Stimulated activated memory B cell treated with anti-CD40 and anti-IgM and Interleukin-4, amounts not matched to agents 10 μg/mL and 1 μg/mL and 100 μg/mL, for 72 hours (primary cell): ENCODE measurements at regions not wholly inside any gene's neighbourhood (a gene's known extent, or its start where the extent isn't known, plus 50 kb on each side); places are given as distances from the start of the nearest gene placed in this dataset.
"Not testable (repeated sequence)": the region's sequence is repeated elsewhere in the genome, so short reads cannot be mapped to it uniquely, and the experiment has no call there.

Experiments used
- ATAC-seq: fragments of 150-1000 bp; cut with Tn5 transposase; 2 replicates; pipeline ENCODE4 v1.10.0; 2021
- H3K27ac Mint-ChIP-seq: one replicate; pipeline ENCODE4 v1.8.0; 2022; ENCODE audit warnings: mild to moderate bottlenecking, mixed read lengths
- H3K27me3 Mint-ChIP-seq: one replicate; pipeline ENCODE4 v1.8.0; 2022; ENCODE audit warnings: mixed read lengths
- H3K36me3 Mint-ChIP-seq: one replicate; pipeline ENCODE4 v1.8.0; 2022; ENCODE audit warnings: mixed read lengths
- H3K4me1 Mint-ChIP-seq: one replicate; pipeline ENCODE4 v1.8.0; 2022; ENCODE audit warnings: mixed read lengths
- H3K4me3 Mint-ChIP-seq: one replicate; pipeline ENCODE4 v1.8.0; 2022; ENCODE audit warnings: mild to moderate bottlenecking, moderate library complexity, mixed read lengths
- H3K9me3 Mint-ChIP-seq: one replicate; pipeline ENCODE4 v1.8.0; 2022; ENCODE audit warnings: mixed read lengths

GRCh38 chr14:88962356-88962755 is 137.9 kb downstream of the TTC8 start:
- H3K9me3 Mint-ChIP-seq = no peaks in the 10 kb centered on the region
- H3K4me3 Mint-ChIP-seq = no peak overlapping the region
- no peaks in the 10 kb centered on the region for H3K4me1 Mint-ChIP-seq
- no peak overlapping the region for H3K27ac Mint-ChIP-seq
- H3K27me3 Mint-ChIP-seq = peaks cover 10% of the 10 kb centered on the region
- no peak for ATAC-seq
- no peaks in the 10 kb centered on the region for H3K36me3 Mint-ChIP-seq

- Mint-ChIP-seq H3K4me1 (no peaks in the 10 kb centered on the region), H3K36me3 (no peaks in the 10 kb centered on the region), H3K27ac (no peak overlapping the region), H3K9me3 (no peaks in the 10 kb centered on the region), H3K4me3 (no peak overlapping the region), H3K27me3 (peaks cover 22% of the 10 kb centered on the region)
- ATAC-seq = no peak
These were observed 142.8 kb downstream of the TTC8 start for GRCh38 chr14:88967299-88967698.

GRCh38 chr14:88975043-88975830 is 150.8 kb downstream of the TTC8 start:
- no peaks in the 10 kb centered on the region for H3K4me1 Mint-ChIP-seq
- H3K27ac Mint-ChIP-seq = no peak overlapping the region
- no peak overlapping the region for H3K4me3 Mint-ChIP-seq
- H3K36me3 Mint-ChIP-seq = peaks cover 4% of the 10 kb centered on the region
- ATAC-seq = no peak
- peaks cover 37% of the 10 kb centered on the region for H3K27me3 Mint-ChIP-seq
- H3K9me3 Mint-ChIP-seq = peaks cover 6% of the 10 kb centered on the region

GRCh38 chr14:88975926-88976325 is 151.5 kb downstream of the TTC8 start:
- H3K4me1 Mint-ChIP-seq = no peaks in the 10 kb centered on the region
- peaks cover 30% of the 10 kb centered on the region for H3K27me3 Mint-ChIP-seq
- no peak overlapping the region for H3K27ac Mint-ChIP-seq

GRCh38 chr14:88980907-88981306 is 156.5 kb downstream of the TTC8 start:
- H3K36me3 Mint-ChIP-seq, H3K27ac Mint-ChIP-seq, ATAC-seq, H3K9me3 Mint-ChIP-seq, H3K4me3 Mint-ChIP-seq, H3K4me1 Mint-ChIP-seq: not testable (repeated sequence)
- peaks cover 20% of the 10 kb centered on the region for H3K27me3 Mint-ChIP-seq

More at GRCh38 chr14:88975926-88976325, 151.5 kb downstream of the TTC8 start:
- Mint-ChIP-seq H3K4me3 (no peak overlapping the region), H3K9me3 (peaks cover 6% of the 10 kb centered on the region), H3K36me3 (peaks cover 4% of the 10 kb centered on the region)
- ATAC-seq = no peak

GRCh38 chr14:88981948-88982347 is 157.5 kb downstream of the TTC8 start:
- ATAC-seq = no peak
- Mint-ChIP-seq H3K9me3 (peaks cover 11% of the 10 kb centered on the region), H3K4me3 (no peak overlapping the region), H3K27me3 (peaks cover 14% of the 10 kb centered on the region), H3K36me3 (peaks cover 4% of the 10 kb centered on the region), H3K4me1 (no peaks in the 10 kb centered on the region), H3K27ac (no peak overlapping the region)

GRCh38 chr14:88983755-88984154 is 159.3 kb downstream of the TTC8 start:
- no peaks in the 10 kb centered on the region for H3K27me3 Mint-ChIP-seq
- no peak overlapping the region for H3K27ac Mint-ChIP-seq
- no peaks in the 10 kb centered on the region for H3K36me3 Mint-ChIP-seq
- no peaks in the 10 kb centered on the region for H3K4me1 Mint-ChIP-seq
- ATAC-seq = no peak
- H3K4me3 Mint-ChIP-seq = no peak overlapping the region
- H3K9me3 Mint-ChIP-seq = peaks cover 5% of the 10 kb centered on the region

- H3K4me1 Mint-ChIP-seq = no peaks in the 10 kb centered on the region
- H3K36me3 Mint-ChIP-seq = no peaks in the 10 kb centered on the region
- no peak overlapping the region for H3K27ac Mint-ChIP-seq
- H3K27me3 Mint-ChIP-seq = no peaks in the 10 kb centered on the region
- peaks cover 5% of the 10 kb centered on the region for H3K9me3 Mint-ChIP-seq
- no peak overlapping the region for H3K4me3 Mint-ChIP-seq
- ATAC-seq = no peak
These were observed 161.2 kb downstream of the TTC8 start for GRCh38 chr14:88985654-88986053.

- ATAC-seq = no peak
- Mint-ChIP-seq H3K36me3 (no peaks in the 10 kb centered on the region), H3K4me1 (no peaks in the 10 kb centered on the region), H3K27ac (no peak overlapping the region), H3K4me3 (no peak overlapping the region), H3K27me3 (peaks cover 4% of the 10 kb centered on the region), H3K9me3 (peaks cover 5% of the 10 kb centered on the region)
These were observed 161.8 kb downstream of the TTC8 start for GRCh38 chr14:88986146-88986841.

GRCh38 chr14:88986908-88987307 is 162.5 kb downstream of the TTC8 start:
- not testable (repeated sequence) for H3K36me3 Mint-ChIP-seq, ATAC-seq, H3K27me3 Mint-ChIP-seq, H3K4me3 Mint-ChIP-seq, H3K4me1 Mint-ChIP-seq, H3K9me3 Mint-ChIP-seq, H3K27ac Mint-ChIP-seq

- no peak overlapping the region for H3K27ac Mint-ChIP-seq
- peaks cover 16% of the 10 kb centered on the region for H3K27me3 Mint-ChIP-seq
- H3K4me1 Mint-ChIP-seq = no peaks in the 10 kb centered on the region
- H3K4me3 Mint-ChIP-seq = no peak overlapping the region
- H3K9me3 Mint-ChIP-seq = peaks cover 7% of the 10 kb centered on the region
- no peaks in the 10 kb centered on the region for H3K36me3 Mint-ChIP-seq
- ATAC-seq = no peak
These were observed 163.1 kb downstream of the TTC8 start for GRCh38 chr14:88987516-88987915.

GRCh38 chr14:88989911-88990310 is 165.5 kb downstream of the TTC8 start:
- Mint-ChIP-seq H3K9me3 (peaks cover 7% of the 10 kb centered on the region), H3K4me1 (no peaks in the 10 kb centered on the region), H3K36me3 (no peaks in the 10 kb centered on the region), H3K27me3 (peaks cover 26% of the 10 kb centered on the region), H3K27ac (no peak overlapping the region), H3K4me3 (no peak overlapping the region)
- ATAC-seq = no peak

GRCh38 chr14:88990856-88991255 is 166.4 kb downstream of the TTC8 start:
- no peaks in the 10 kb centered on the region for H3K36me3 Mint-ChIP-seq
- H3K27ac Mint-ChIP-seq = no peak overlapping the region
- H3K9me3 Mint-ChIP-seq = peaks cover 4% of the 10 kb centered on the region
- no peak for ATAC-seq
- peaks cover 35% of the 10 kb centered on the region for H3K27me3 Mint-ChIP-seq
- no peaks in the 10 kb centered on the region for H3K4me1 Mint-ChIP-seq
- H3K4me3 Mint-ChIP-seq = no peak overlapping the region

GRCh38 chr14:88992011-88992410 is 167.6 kb downstream of the TTC8 start:
- peaks cover 35% of the 10 kb centered on the region for H3K27me3 Mint-ChIP-seq
- H3K4me3 Mint-ChIP-seq = no peak overlapping the region
- H3K4me1 Mint-ChIP-seq = no peaks in the 10 kb centered on the region
- peaks cover 2% of the 10 kb centered on the region for H3K9me3 Mint-ChIP-seq
- ATAC-seq = no peak
- no peak overlapping the region for H3K27ac Mint-ChIP-seq
- no peaks in the 10 kb centered on the region for H3K36me3 Mint-ChIP-seq

GRCh38 chr14:88993946-88994345 is 169.5 kb downstream of the TTC8 start:
- Mint-ChIP-seq H3K4me1 (no peaks in the 10 kb centered on the region), H3K27me3 (peaks cover 35% of the 10 kb centered on the region), H3K27ac (no peak overlapping the region), H3K4me3 (no peak overlapping the region), H3K36me3 (no peaks in the 10 kb centered on the region), H3K9me3 (peaks cover 2% of the 10 kb centered on the region)
- ATAC-seq = no peak
